Fibroblast of lung (primary cell): ENCODE measurements at regions not wholly inside any gene's neighbourhood (a gene's known extent, or its start where the extent isn't known, plus 50 kb on each side); places are given as distances from the start of the nearest gene placed in this dataset.
A peak's percentile ranks its signal among the peaks of the same experiment; 100 is the strongest.

ENCODE experiments used
- DNase-seq, 2 donors: peaks; one replicate each; pipeline versions ENCODE4 v3.0.0 to v3.0.0-alpha.2; 2010; ENCODE audit warnings: low read depth in 2 of 2
- H2AFZ ChIP-seq: 2 replicates; pipeline ENCODE4 v1.5.1; 2012; ENCODE audit warnings: low read length, control low read depth, inconsistent platforms
- H3K27ac ChIP-seq: 2 replicates; pipeline ENCODE4 v1.5.1; 2011; ENCODE audit warnings: low read length, control low read depth; ENCODE audit not compliant: insufficient read depth
- H3K27me3 ChIP-seq: 2 replicates; pipeline ENCODE4 v1.5.1; 2011; ENCODE audit warnings: mild to moderate bottlenecking, low read length; ENCODE audit not compliant: control insufficient read depth, insufficient read depth
- H3K36me3 ChIP-seq: 2 replicates; pipeline ENCODE4 v1.5.1; 2011; ENCODE audit warnings: low read length; ENCODE audit not compliant: control insufficient read depth, insufficient read depth
- H3K4me1 ChIP-seq: 2 replicates; pipeline ENCODE4 v1.5.1; 2011; ENCODE audit warnings: low read length; ENCODE audit not compliant: control insufficient read depth, insufficient read depth; ENCODE audit errors: extremely low read depth
- H3K4me2 ChIP-seq: 2 replicates; pipeline ENCODE4 v1.5.1; 2011; ENCODE audit warnings: low read length, control low read depth; ENCODE audit not compliant: insufficient read depth; ENCODE audit errors: extremely low read depth
- H3K4me3 ChIP-seq, 4 experiments: fragments of 200-600 bp in 1 of 4; sonication (generic) in 1 of 4; replicated peaks in 1 of 4; 2 replicates each; pipeline ENCODE4 v1.5.1; 2011 to 2016; ENCODE audit warnings: low read length in 4 of 4, low read depth in 3 of 4, mild to moderate bottlenecking in 3 of 4, control low read depth in 2 of 4, inconsistent platforms in 1 of 4, mixed read lengths in 1 of 4; ENCODE audit not compliant: insufficient read depth in 1 of 4; ENCODE audit errors: control extremely low read depth in 1 of 4
- H3K79me2 ChIP-seq: 2 replicates; pipeline ENCODE4 v1.5.1; 2012; ENCODE audit warnings: mild to moderate bottlenecking, low read length, inconsistent platforms; ENCODE audit not compliant: control insufficient read depth, insufficient read depth
- H3K9ac ChIP-seq: 2 replicates; pipeline ENCODE4 v1.5.1; 2011; ENCODE audit warnings: mild to moderate bottlenecking, low read length, control low read depth; ENCODE audit not compliant: insufficient read depth
- H3K9me3 ChIP-seq: 2 replicates; pipeline ENCODE4 v1.5.1; 2012; ENCODE audit warnings: low read depth, low read length; ENCODE audit not compliant: control insufficient read depth, insufficient read depth
- H4K20me1 ChIP-seq: 2 replicates; pipeline ENCODE4 v1.5.1; 2011; ENCODE audit warnings: low read length; ENCODE audit not compliant: control insufficient read depth, insufficient read depth; ENCODE audit errors: extremely low read depth
- CTCF ChIP-seq, 2 donors: IDR thresholded peaks in 1 of 2; conservative IDR thresholded peaks in 1 of 2; 1 replicate in 1 of 2; 2 replicates in 1 of 2; pipeline ENCODE4 v1.5.1; 2011 to 2012; ENCODE audit warnings: low read length in 2 of 2, control low read depth in 1 of 2, inconsistent platforms in 1 of 2, low read depth in 1 of 2, mild to moderate bottlenecking in 1 of 2
- EZH2 ChIP-seq: IDR thresholded peaks from 2 replicates; pipeline ENCODE4 v1.5.1; 2012; ENCODE audit warnings: low read length, control low read depth, mild to moderate bottlenecking; ENCODE audit errors: missing control alignments

GRCh38 chr6:170052991-170053821, 237.7 kb downstream of the DLL1 start:
- Histone ChIP-seq H3K9me3 (no peaks in the 10 kb centered on the region), H3K9ac (no peak overlapping the region), H4K20me1 (no peaks in the 10 kb centered on the region), H3K4me3 (no peak overlapping the region), H3K4me2 (no peak overlapping the region), H3K79me2 (no peaks in the 10 kb centered on the region), H2AFZ (no peak overlapping the region), H3K36me3 (no peaks in the 10 kb centered on the region), H3K27me3 (no peaks in the 10 kb centered on the region), H3K4me1 (peaks cover 2% of the 10 kb centered on the region), H3K27ac (no peak overlapping the region)
- TF ChIP-seq CTCF (conservative IDR thresholded peaks at IDR 0.05 in 1 of 2, IDR thresholded peaks at IDR 0.05 in 1 of 2; ENCODE audit: low read depth in 1 of 2, low read length in 2 of 2) = no peak
- TF ChIP-seq EZH2 = no peak
- no peak for DNase-seq

- no peak for TF ChIP-seq EZH2
- TF ChIP-seq CTCF (conservative IDR thresholded peaks at IDR 0.05 in 1 of 2, IDR thresholded peaks at IDR 0.05 in 1 of 2; ENCODE audit: low read depth in 1 of 2, low read length in 2 of 2) = no peak
These were observed 239.4 kb downstream of the DLL1 start for GRCh38 chr6:170051229-170052172.

GRCh38 chr6:170050591-170051041, 240.3 kb downstream of the DLL1 start:
- H3K36me3 ChIP-seq = no peaks in the 10 kb centered on the region
- no peak overlapping the region for H3K4me2 ChIP-seq
- H3K27me3 ChIP-seq = no peaks in the 10 kb centered on the region
- no peak overlapping the region for H3K9ac ChIP-seq
- TF ChIP-seq CTCF (conservative IDR thresholded peaks at IDR 0.05 in 1 of 2, IDR thresholded peaks at IDR 0.05 in 1 of 2; ENCODE audit: low read depth in 1 of 2, low read length in 2 of 2) (no peak), EZH2 (no peak)
- peaks cover 2% of the 10 kb centered on the region for H3K4me1 ChIP-seq
- H3K27ac ChIP-seq = peak overlapping the region; percentile 74
- H2AFZ ChIP-seq = no peak overlapping the region
- no peaks in the 10 kb centered on the region for H3K9me3 ChIP-seq
- no peak for DNase-seq
- H3K79me2 ChIP-seq = no peaks in the 10 kb centered on the region
- H4K20me1 ChIP-seq = no peaks in the 10 kb centered on the region
- H3K4me3 ChIP-seq = no peak overlapping the region

More at GRCh38 chr6:170051229-170052172, 239.4 kb downstream of the DLL1 start:
- no peaks in the 10 kb centered on the region for H3K79me2 ChIP-seq
- no peak overlapping the region for H3K4me2 ChIP-seq
- H3K4me3 ChIP-seq = no peak overlapping the region
- H3K4me1 ChIP-seq = peaks cover 2% of the 10 kb centered on the region
- H3K9me3 ChIP-seq = no peaks in the 10 kb centered on the region
- H3K36me3 ChIP-seq = no peaks in the 10 kb centered on the region
- no peak overlapping the region for H2AFZ ChIP-seq
- no peak overlapping the region for H3K9ac ChIP-seq
- no peak overlapping the region for H3K27ac ChIP-seq
- no peaks in the 10 kb centered on the region for H3K27me3 ChIP-seq
- DNase-seq = no peak
- no peaks in the 10 kb centered on the region for H4K20me1 ChIP-seq
